SK-N-MC (cell line): ENCODE measurements at regions not wholly inside any gene's neighbourhood (a gene's known extent, or its start where the extent isn't known, plus 50 kb on each side); places are given as distances from the start of the nearest gene placed in this dataset.

Source experiments
- EZH2 ChIP-seq: fragments of 200-600 bp; sonication (generic); IDR thresholded peaks from one replicate; pipeline ENCODE4 v1.6.1; 2017; ENCODE audit warnings: antibody characterized with exemption
- POLR2AphosphoS5 ChIP-seq: IDR thresholded peaks from 2 replicates; pipeline ENCODE4 v1.6.1; 2012; ENCODE audit warnings: mild to moderate bottlenecking, low read depth, low read length, borderline replicate concordance

- TF ChIP-seq EZH2 = no peak
- no peak for TF ChIP-seq POLR2AphosphoS5
Measured at GRCh38 chrX:46311581-46312120, 233.6 kb downstream of the ZNF674 start.
